ENCODE measurements at regions not wholly inside any gene's neighbourhood (a gene's known extent, or its start where the extent isn't known, plus 50 kb on each side); places are given as distances from the start of the nearest gene placed in this dataset.

DNA sequence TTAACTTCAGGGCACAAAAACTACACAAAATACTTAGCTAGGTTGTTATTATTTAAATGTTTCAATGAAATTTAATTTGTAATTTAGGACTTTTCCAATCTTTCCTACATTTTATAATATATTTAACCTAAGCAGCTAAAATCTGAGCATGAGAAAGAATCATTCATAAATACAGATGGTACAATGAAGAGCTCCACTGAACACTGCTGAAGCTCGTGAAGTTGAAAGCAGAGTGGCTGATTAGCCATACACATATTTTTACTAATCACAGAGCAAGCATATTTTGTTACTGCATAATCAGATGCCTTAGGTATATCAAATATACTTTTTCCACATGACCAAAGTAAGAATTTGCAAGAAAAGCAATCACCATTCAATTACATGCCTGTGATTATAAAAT is 184.9 kb upstream of the ETAA1 start:
- no peaks in the 10 kb centered on the region for H3K36me3 ChIP-seq (ENCODE audit: insufficient read depth, low read length)
- no peak overlapping the region for H3K4me3 ChIP-seq (ENCODE audit: low read depth in 1 of 2, low read length in 2 of 2)
- no peaks in the 10 kb centered on the region for H3K9me3 ChIP-seq (ENCODE audit: low read length)
- H3K27ac ChIP-seq (ENCODE audit: low read depth, low read length): peak overlapping the region; percentile 76
- H3K4me1 ChIP-seq (ENCODE audit: insufficient read depth, low read length): peaks cover 25% of the 10 kb centered on the region
- H3K27me3 ChIP-seq (ENCODE audit: control insufficient read depth in 1 of 2, insufficient read depth in 2 of 2, low read length in 2 of 2): no peaks in the 10 kb centered on the region
- peak overlapping the region; percentile 3 for H3K9ac ChIP-seq (ENCODE audit: low read length)

DNA sequence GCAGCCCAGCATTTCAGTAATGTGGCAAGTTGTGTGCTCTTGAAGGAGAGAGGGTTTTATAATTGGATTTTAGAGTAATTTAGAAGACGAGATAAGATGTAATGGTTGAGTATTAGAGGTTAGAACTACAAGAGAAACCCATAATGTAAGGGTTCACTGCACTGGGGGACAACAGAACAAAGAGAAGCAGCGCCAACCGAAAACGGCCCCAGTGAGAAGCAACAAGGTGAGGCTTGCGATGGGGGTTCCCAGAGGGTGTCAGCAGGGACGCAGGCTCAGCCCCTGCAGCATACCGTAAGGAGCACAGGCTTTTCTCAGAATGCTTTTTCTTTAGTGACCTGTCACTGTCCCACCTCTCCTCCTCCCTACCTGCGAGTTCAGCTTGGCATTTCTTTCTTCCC is 183.9 kb upstream of the ETAA1 start:
- H3K9me3 ChIP-seq (ENCODE audit: low read length): no peaks in the 10 kb centered on the region
- H3K27me3 ChIP-seq (ENCODE audit: control insufficient read depth in 1 of 2, insufficient read depth in 2 of 2, low read length in 2 of 2): no peaks in the 10 kb centered on the region
- H3K27ac ChIP-seq (ENCODE audit: low read depth, low read length): peak overlapping the region; percentile 76
- no peaks in the 10 kb centered on the region for H3K36me3 ChIP-seq (ENCODE audit: insufficient read depth, low read length)
- peak overlapping the region in 1 of 2 donors; percentile 33 for H3K4me3 ChIP-seq (ENCODE audit: low read depth in 1 of 2, low read length in 2 of 2)
- H3K9ac ChIP-seq (ENCODE audit: low read length): peak overlapping the region; percentile 3
- peaks cover 25% of the 10 kb centered on the region for H3K4me1 ChIP-seq (ENCODE audit: insufficient read depth, low read length)

GRCh38 chr2:67213677-67214402 is 183.3 kb upstream of the ETAA1 start:
- peak overlapping the region; percentile 76 for H3K27ac ChIP-seq (ENCODE audit: low read depth, low read length)

GRCh38 chr2:67214585-67215185 is 182.4 kb upstream of the ETAA1 start:
- no peaks in the 10 kb centered on the region for H3K27me3 ChIP-seq (ENCODE audit: control insufficient read depth in 1 of 2, insufficient read depth in 2 of 2, low read length in 2 of 2)
- H3K4me1 ChIP-seq (ENCODE audit: insufficient read depth, low read length): peaks cover 25% of the 10 kb centered on the region
- no peaks in the 10 kb centered on the region for H3K36me3 ChIP-seq (ENCODE audit: insufficient read depth, low read length)
- no peaks in the 10 kb centered on the region for H3K9me3 ChIP-seq (ENCODE audit: low read length)
- H3K9ac ChIP-seq (ENCODE audit: low read length): peak overlapping the region; percentile 32
- H3K4me3 ChIP-seq (ENCODE audit: low read depth in 1 of 2, low read length in 2 of 2): peak overlapping the region in 1 of 2 donors; percentile 7
- H3K27ac ChIP-seq (ENCODE audit: low read depth, low read length): peak overlapping the region; percentile 64

More at GRCh38 chr2:67213677-67214402, 183.3 kb upstream of the ETAA1 start:
- no peaks in the 10 kb centered on the region for H3K9me3 ChIP-seq (ENCODE audit: low read length)
- no peaks in the 10 kb centered on the region for H3K36me3 ChIP-seq (ENCODE audit: insufficient read depth, low read length)
- peak overlapping the region in 1 of 2 donors; percentile 33 for H3K4me3 ChIP-seq (ENCODE audit: low read depth in 1 of 2, low read length in 2 of 2)
- peaks cover 25% of the 10 kb centered on the region for H3K4me1 ChIP-seq (ENCODE audit: insufficient read depth, low read length)
- H3K27me3 ChIP-seq (ENCODE audit: control insufficient read depth in 1 of 2, insufficient read depth in 2 of 2, low read length in 2 of 2): no peaks in the 10 kb centered on the region
- no peak overlapping the region for H3K9ac ChIP-seq (ENCODE audit: low read length)

GRCh38 chr2:67215214-67216055 is 181.7 kb upstream of the ETAA1 start:
- H3K36me3 ChIP-seq (ENCODE audit: insufficient read depth, low read length): no peaks in the 10 kb centered on the region
- H3K4me1 ChIP-seq (ENCODE audit: insufficient read depth, low read length): peaks cover 25% of the 10 kb centered on the region
- H3K27ac ChIP-seq (ENCODE audit: low read depth, low read length): peak overlapping the region; percentile 64
- H3K9me3 ChIP-seq (ENCODE audit: low read length): no peaks in the 10 kb centered on the region
- H3K27me3 ChIP-seq (ENCODE audit: control insufficient read depth in 1 of 2, insufficient read depth in 2 of 2, low read length in 2 of 2): no peaks in the 10 kb centered on the region
- peak overlapping the region; percentile 32 for H3K9ac ChIP-seq (ENCODE audit: low read length)
- H3K4me3 ChIP-seq (ENCODE audit: low read depth in 1 of 2, low read length in 2 of 2): peak overlapping the region in 1 of 2 donors; percentile 7

DNA sequence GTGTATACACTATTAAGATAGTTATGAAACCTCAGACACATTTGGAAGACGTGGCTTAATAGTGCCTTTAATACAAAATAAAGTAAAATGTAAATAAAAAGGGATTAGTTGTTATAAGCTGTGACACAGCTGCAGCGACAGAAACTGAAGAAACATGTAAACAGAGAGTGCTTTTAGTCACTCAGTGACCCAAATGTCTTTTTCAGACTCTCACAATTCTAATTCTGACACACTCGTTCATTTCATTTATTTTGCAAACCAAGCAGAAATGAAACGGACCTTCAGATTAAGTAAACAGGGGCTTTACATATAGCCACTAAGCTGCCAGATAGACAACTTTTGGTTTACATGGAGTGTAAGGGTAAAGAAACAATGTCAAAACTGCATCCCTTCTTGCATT is 181.0 kb upstream of the ETAA1 start:
- H3K4me1 ChIP-seq (ENCODE audit: insufficient read depth, low read length): peaks cover 25% of the 10 kb centered on the region
- H3K36me3 ChIP-seq (ENCODE audit: insufficient read depth, low read length): no peaks in the 10 kb centered on the region
- H3K9me3 ChIP-seq (ENCODE audit: low read length): no peaks in the 10 kb centered on the region
- peak overlapping the region; percentile 64 for H3K27ac ChIP-seq (ENCODE audit: low read depth, low read length)
- H3K27me3 ChIP-seq (ENCODE audit: control insufficient read depth in 1 of 2, insufficient read depth in 2 of 2, low read length in 2 of 2): no peaks in the 10 kb centered on the region
- peak overlapping the region; percentile 2 for H3K9ac ChIP-seq (ENCODE audit: low read length)
- H3K4me3 ChIP-seq (ENCODE audit: low read depth in 1 of 2, low read length in 2 of 2): no peak overlapping the region

DNA sequence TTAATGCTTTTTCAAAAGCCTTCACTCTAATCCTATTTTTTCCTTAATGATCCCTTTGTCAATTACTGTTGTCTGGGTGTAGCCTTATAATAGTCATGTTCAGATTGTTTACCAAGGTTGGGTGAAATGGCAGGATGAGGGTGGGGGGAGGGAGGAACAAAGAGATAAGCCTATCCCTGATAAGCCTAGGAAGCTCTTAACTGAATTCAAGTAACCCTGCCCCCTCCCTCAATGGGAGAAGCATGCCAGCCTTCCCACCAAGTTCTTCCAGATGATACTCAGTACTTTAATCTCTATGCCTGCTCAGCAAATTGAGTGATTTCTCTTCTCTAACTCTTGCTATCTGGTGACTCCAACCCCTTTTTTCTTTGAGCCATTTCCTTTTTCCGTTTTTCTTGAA is 180.3 kb upstream of the ETAA1 start:
- Histone ChIP-seq H3K4me3 (ENCODE audit: low read depth in 1 of 2, low read length in 2 of 2) (no peak overlapping the region), H3K36me3 (ENCODE audit: insufficient read depth, low read length) (no peaks in the 10 kb centered on the region), H3K27ac (ENCODE audit: low read depth, low read length) (peak overlapping the region; percentile 64), H3K27me3 (ENCODE audit: control insufficient read depth in 1 of 2, insufficient read depth in 2 of 2, low read length in 2 of 2) (no peaks in the 10 kb centered on the region), H3K4me1 (ENCODE audit: insufficient read depth, low read length) (peaks cover 25% of the 10 kb centered on the region), H3K9me3 (ENCODE audit: low read length) (no peaks in the 10 kb centered on the region), H3K9ac (ENCODE audit: low read length) (no peak overlapping the region)

- Histone ChIP-seq H3K4me1 (ENCODE audit: insufficient read depth, low read length) (peaks cover 25% of the 10 kb centered on the region), H3K27ac (ENCODE audit: low read depth, low read length) (peak overlapping the region; percentile 64), H3K27me3 (ENCODE audit: control insufficient read depth in 1 of 2, insufficient read depth in 2 of 2, low read length in 2 of 2) (no peaks in the 10 kb centered on the region), H3K36me3 (ENCODE audit: insufficient read depth, low read length) (no peaks in the 10 kb centered on the region), H3K9me3 (ENCODE audit: low read length) (no peaks in the 10 kb centered on the region), H3K4me3 (ENCODE audit: low read depth in 1 of 2, low read length in 2 of 2) (no peak overlapping the region), H3K9ac (ENCODE audit: low read length) (no peak overlapping the region)
Observed at GRCh38 chr2:67217398-67217797, 179.7 kb upstream of the ETAA1 start.

GRCh38 chr2:67218056-67218455 is 179.1 kb upstream of the ETAA1 start:
- H3K9me3 ChIP-seq (ENCODE audit: low read length): no peaks in the 10 kb centered on the region

GRCh38 chr2:67219651-67220050 is 177.5 kb upstream of the ETAA1 start:
- Histone ChIP-seq H3K4me3 (ENCODE audit: low read depth in 1 of 2, low read length in 2 of 2) (no peak overlapping the region), H3K27ac (ENCODE audit: low read depth, low read length) (peak overlapping the region; percentile 27), H3K9me3 (ENCODE audit: low read length) (no peaks in the 10 kb centered on the region), H3K9ac (ENCODE audit: low read length) (no peak overlapping the region), H3K36me3 (ENCODE audit: insufficient read depth, low read length) (no peaks in the 10 kb centered on the region), H3K27me3 (ENCODE audit: control insufficient read depth in 1 of 2, insufficient read depth in 2 of 2, low read length in 2 of 2) (no peaks in the 10 kb centered on the region), H3K4me1 (ENCODE audit: insufficient read depth, low read length) (peaks cover 24% of the 10 kb centered on the region)

More at GRCh38 chr2:67218056-67218455, 179.1 kb upstream of the ETAA1 start:
- Histone ChIP-seq H3K27ac (ENCODE audit: low read depth, low read length) (no peak overlapping the region), H3K4me3 (ENCODE audit: low read depth in 1 of 2, low read length in 2 of 2) (no peak overlapping the region), H3K9ac (ENCODE audit: low read length) (no peak overlapping the region), H3K36me3 (ENCODE audit: insufficient read depth, low read length) (no peaks in the 10 kb centered on the region), H3K4me1 (ENCODE audit: insufficient read depth, low read length) (peaks cover 25% of the 10 kb centered on the region), H3K27me3 (ENCODE audit: control insufficient read depth in 1 of 2, insufficient read depth in 2 of 2, low read length in 2 of 2) (no peaks in the 10 kb centered on the region)

DNA sequence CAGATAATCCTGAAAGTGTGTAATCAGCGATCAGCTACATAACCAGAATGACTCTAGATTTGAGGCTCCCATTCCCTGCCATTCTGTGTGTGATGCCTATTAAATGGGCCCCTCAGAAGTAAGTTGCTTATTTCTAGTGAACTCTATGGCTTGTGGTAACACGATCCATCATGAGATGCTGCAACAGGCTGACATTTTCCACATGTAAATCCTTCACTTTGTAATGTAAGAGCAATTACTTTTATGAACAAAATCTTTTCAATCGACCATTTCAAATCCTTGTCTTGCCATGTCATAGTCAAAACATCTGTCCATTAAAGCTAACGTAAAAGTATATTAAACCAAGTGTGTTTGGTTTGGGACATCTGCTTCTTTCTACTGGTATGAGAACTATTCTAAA is 175.9 kb upstream of the ETAA1 start:
- Histone ChIP-seq H3K4me1 (ENCODE audit: insufficient read depth, low read length) (peaks cover 8% of the 10 kb centered on the region), H3K4me3 (ENCODE audit: low read depth in 1 of 2, low read length in 2 of 2) (no peak overlapping the region), H3K36me3 (ENCODE audit: insufficient read depth, low read length) (no peaks in the 10 kb centered on the region), H3K9ac (ENCODE audit: low read length) (no peak overlapping the region), H3K9me3 (ENCODE audit: low read length) (no peaks in the 10 kb centered on the region), H3K27me3 (ENCODE audit: control insufficient read depth in 1 of 2, insufficient read depth in 2 of 2, low read length in 2 of 2) (no peaks in the 10 kb centered on the region), H3K27ac (ENCODE audit: low read depth, low read length) (no peak overlapping the region)
